ENCODE measurements at regions not wholly inside any gene's neighbourhood (a gene's known extent, or its start where the extent isn't known, plus 50 kb on each side); places are given as distances from the start of the nearest gene placed in this dataset.
A peak's percentile ranks its signal among the peaks of the same experiment; 100 is the strongest.

DNA sequence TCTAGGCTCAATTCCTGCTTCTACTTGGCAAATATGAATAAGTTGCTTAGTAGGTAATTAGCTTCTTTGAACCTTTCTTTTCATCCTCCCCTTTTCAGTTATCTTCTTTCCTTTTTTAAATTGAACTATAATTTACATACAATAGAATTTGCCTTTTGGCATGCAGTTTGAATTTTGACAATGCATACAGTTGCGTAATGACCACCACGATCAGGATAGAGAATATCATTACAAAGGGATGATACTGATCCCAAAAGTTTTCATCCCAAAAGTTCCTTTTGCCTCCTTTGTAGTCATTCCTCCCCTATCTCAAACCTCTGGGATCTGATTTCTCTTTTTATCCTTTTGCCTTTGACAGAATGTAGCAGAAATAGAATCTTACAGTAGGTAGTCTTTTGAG lies 164.4 kb downstream of the NOC3L start:
- no peak for ATAC-seq
- H3K4me1 ChIP-seq = no peaks in the 10 kb centered on the region
- no peaks in the 10 kb centered on the region for H3K27me3 ChIP-seq (ENCODE audit: low read depth)
- TF ChIP-seq, protein P1, sequence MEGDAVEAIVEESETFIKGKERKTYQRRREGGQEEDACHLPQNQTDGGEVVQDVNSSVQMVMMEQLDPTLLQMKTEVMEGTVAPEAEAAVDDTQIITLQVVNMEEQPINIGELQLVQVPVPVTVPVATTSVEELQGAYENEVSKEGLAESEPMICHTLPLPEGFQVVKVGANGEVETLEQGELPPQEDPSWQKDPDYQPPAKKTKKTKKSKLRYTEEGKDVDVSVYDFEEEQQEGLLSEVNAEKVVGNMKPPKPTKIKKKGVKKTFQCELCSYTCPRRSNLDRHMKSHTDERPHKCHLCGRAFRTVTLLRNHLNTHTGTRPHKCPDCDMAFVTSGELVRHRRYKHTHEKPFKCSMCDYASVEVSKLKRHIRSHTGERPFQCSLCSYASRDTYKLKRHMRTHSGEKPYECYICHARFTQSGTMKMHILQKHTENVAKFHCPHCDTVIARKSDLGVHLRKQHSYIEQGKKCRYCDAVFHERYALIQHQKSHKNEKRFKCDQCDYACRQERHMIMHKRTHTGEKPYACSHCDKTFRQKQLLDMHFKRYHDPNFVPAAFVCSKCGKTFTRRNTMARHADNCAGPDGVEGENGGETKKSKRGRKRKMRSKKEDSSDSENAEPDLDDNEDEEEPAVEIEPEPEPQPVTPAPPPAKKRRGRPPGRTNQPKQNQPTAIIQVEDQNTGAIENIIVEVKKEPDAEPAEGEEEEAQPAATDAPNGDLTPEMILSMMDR (IDR thresholded peaks at IDR 0.05) = no peak
- H3K27ac ChIP-seq = no peak overlapping the region
- no peak overlapping the region for H3K4me3 ChIP-seq
- H3K9me3 ChIP-seq = no peaks in the 10 kb centered on the region
- no peaks in the 10 kb centered on the region for H3K36me3 ChIP-seq
- no peak for DNase-seq
- intact Hi-C loops (cut with DNase I) = no loop called here

- H3K27me3 ChIP-seq (ENCODE audit: low read depth) = no peaks in the 10 kb centered on the region
- ATAC-seq = no peak
- intact Hi-C loops (cut with DNase I) = no loop called here
These were observed 163.2 kb downstream of the NOC3L start for GRCh38 chr10:94199565-94199964.

GRCh38 chr10:94200146-94200837 lies 162.4 kb downstream of the NOC3L start:
- no peak overlapping the region for H3K4me3 ChIP-seq
- DNase-seq = no peak
- no peaks in the 10 kb centered on the region for H3K9me3 ChIP-seq
- H3K27me3 ChIP-seq (ENCODE audit: low read depth) = no peaks in the 10 kb centered on the region
- ATAC-seq = no peak
- no peaks in the 10 kb centered on the region for H3K4me1 ChIP-seq
- no peaks in the 10 kb centered on the region for H3K36me3 ChIP-seq
- intact Hi-C loops (cut with DNase I) = no loop called here
- TF ChIP-seq, protein P1 (IDR thresholded peaks at IDR 0.05) = no peak
- H3K27ac ChIP-seq = no peak overlapping the region

More at GRCh38 chr10:94199565-94199964, 163.2 kb downstream of the NOC3L start:
- TF ChIP-seq, protein P1 (IDR thresholded peaks at IDR 0.05) = no peak
- H3K9me3 ChIP-seq = no peaks in the 10 kb centered on the region
- no peak overlapping the region for H3K27ac ChIP-seq
- no peaks in the 10 kb centered on the region for H3K36me3 ChIP-seq
- no peaks in the 10 kb centered on the region for H3K4me1 ChIP-seq
- H3K4me3 ChIP-seq = no peak overlapping the region
- DNase-seq = no peak

- intact Hi-C loops (cut with DNase I) = no loop called here
- TF ChIP-seq, protein P1 (IDR thresholded peaks at IDR 0.05) = no peak
- no peaks in the 10 kb centered on the region for H3K27me3 ChIP-seq (ENCODE audit: low read depth)
- DNase-seq (no peak), ATAC-seq (peak in 1 of 2 donors; percentile 9)
- H3K4me1 ChIP-seq = peaks cover 7% of the 10 kb centered on the region
- H3K4me3 ChIP-seq = no peak overlapping the region
- no peak overlapping the region for H3K27ac ChIP-seq
- H3K9me3 ChIP-seq = no peaks in the 10 kb centered on the region
- no peaks in the 10 kb centered on the region for H3K36me3 ChIP-seq
These were observed 157.3 kb downstream of the NOC3L start for GRCh38 chr10:94205396-94205831.

DNA sequence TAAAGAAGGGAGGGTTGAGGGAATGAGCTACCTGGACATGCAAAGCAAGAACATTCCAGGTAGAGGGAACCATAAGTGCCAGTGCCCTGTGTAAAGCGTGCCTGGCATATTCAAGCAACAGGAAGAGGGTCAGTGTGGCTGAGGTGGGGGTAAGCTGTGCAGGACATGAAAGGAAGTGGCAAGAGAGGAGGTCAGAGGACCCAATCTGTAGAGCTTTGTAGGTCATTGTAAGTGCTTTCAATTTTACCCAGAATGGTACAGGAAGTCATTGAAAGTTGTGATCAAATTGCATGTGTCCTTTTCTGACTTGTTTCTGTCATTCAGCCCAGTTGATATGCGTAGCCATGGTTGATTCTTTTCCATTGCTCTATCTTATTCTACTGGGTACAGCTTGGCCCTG lies 156.6 kb downstream of the NOC3L start:
- H3K27me3 ChIP-seq (ENCODE audit: low read depth) = no peaks in the 10 kb centered on the region
- ATAC-seq (no peak), DNase-seq (no peak)
- H3K9me3 ChIP-seq = no peaks in the 10 kb centered on the region
- no peak overlapping the region for H3K27ac ChIP-seq
- intact Hi-C loops (cut with DNase I) = no loop called here
- no peaks in the 10 kb centered on the region for H3K36me3 ChIP-seq
- TF ChIP-seq, protein P1 (IDR thresholded peaks at IDR 0.05) = no peak
- no peak overlapping the region for H3K4me3 ChIP-seq
- H3K4me1 ChIP-seq = peaks cover 7% of the 10 kb centered on the region

All from lower lobe of right lung (tissue), 2 donors.